ENCODE measurements at regions not wholly inside any gene's neighbourhood (a gene's known extent, or its start where the extent isn't known, plus 50 kb on each side); places are given as distances from the start of the nearest gene placed in this dataset.

- TF ChIP-seq ZFX (IDR thresholded peaks at IDR 0.05) = no peak
- no peak for TF ChIP-seq CTCF (conservative IDR thresholded peaks at IDR 0.05)
- H3K27ac ChIP-seq = no peak overlapping the region
Measured at GRCh38 chr12:132399092-132400010, 70.0 kb upstream of the GALNT9 start.

- no peak overlapping the region for H3K27ac ChIP-seq
- no peak for TF ChIP-seq CTCF (conservative IDR thresholded peaks at IDR 0.05)
- TF ChIP-seq ZFX (IDR thresholded peaks at IDR 0.05) = no peak
Measured at GRCh38 chr12:132398386-132398991, 69.1 kb upstream of the GALNT9 start.

GRCh38 chr12:132397934-132398385 lies 68.6 kb upstream of the GALNT9 start:
- TF ChIP-seq ZFX (IDR thresholded peaks at IDR 0.05) = no peak
- no peak for TF ChIP-seq CTCF (conservative IDR thresholded peaks at IDR 0.05)

GRCh38 chr12:132397152-132397933 lies 68.0 kb upstream of the GALNT9 start:
- H3K27ac ChIP-seq = no peak overlapping the region
- TF ChIP-seq CTCF (conservative IDR thresholded peaks at IDR 0.05) (no peak), ZFX (IDR thresholded peaks at IDR 0.05) (no peak)

More at GRCh38 chr12:132397934-132398385, 68.6 kb upstream of the GALNT9 start:
- no peak overlapping the region for H3K27ac ChIP-seq

GRCh38 chr12:132396657-132397056 lies 67.3 kb upstream of the GALNT9 start:
- TF ChIP-seq ZFX (IDR thresholded peaks at IDR 0.05) (no peak), CTCF (conservative IDR thresholded peaks at IDR 0.05) (no peak)
- H3K27ac ChIP-seq = no peak overlapping the region

GRCh38 chr12:132395908-132396305 lies 66.5 kb upstream of the GALNT9 start:
- TF ChIP-seq ZFX (IDR thresholded peaks at IDR 0.05) (no peak), CTCF (conservative IDR thresholded peaks at IDR 0.05) (no peak)
- no peak overlapping the region for H3K27ac ChIP-seq

Data from C4-2B (cell line).